HG03039 (cell line): ENCODE measurements at regions not wholly inside any gene's neighbourhood (a gene's known extent, or its start where the extent isn't known, plus 50 kb on each side); places are given as distances from the start of the nearest gene placed in this dataset.

Experiments
- ATAC-seq: cut with Tn5 transposase; IDR thresholded peaks from one replicate; pipeline ENCODE4 v1.9.1; 2021; ENCODE audit warnings: mild to moderate bottlenecking, moderate library complexity; ENCODE audit not compliant: unreplicated experiment

DNA sequence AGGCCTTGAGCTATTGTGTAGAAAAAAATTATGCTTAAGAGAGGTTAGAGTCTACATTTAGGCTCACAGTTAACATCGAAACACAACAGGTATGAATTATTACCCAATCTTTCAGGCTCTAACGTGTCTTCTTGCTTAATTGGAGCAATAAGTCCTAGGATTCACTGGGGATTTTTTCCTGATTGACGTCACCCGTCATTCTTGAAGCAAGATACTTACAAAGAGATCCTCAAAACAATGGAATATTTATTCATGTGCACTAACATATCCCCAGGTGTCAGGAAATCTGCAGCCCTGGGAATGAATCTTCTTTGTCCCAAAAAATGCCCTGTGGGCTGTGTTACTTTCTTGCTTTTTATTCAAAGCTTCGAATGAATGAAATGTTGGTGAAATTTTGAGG, 413.5 kb downstream of the NFIB start:
- ATAC-seq, result no peak

DNA sequence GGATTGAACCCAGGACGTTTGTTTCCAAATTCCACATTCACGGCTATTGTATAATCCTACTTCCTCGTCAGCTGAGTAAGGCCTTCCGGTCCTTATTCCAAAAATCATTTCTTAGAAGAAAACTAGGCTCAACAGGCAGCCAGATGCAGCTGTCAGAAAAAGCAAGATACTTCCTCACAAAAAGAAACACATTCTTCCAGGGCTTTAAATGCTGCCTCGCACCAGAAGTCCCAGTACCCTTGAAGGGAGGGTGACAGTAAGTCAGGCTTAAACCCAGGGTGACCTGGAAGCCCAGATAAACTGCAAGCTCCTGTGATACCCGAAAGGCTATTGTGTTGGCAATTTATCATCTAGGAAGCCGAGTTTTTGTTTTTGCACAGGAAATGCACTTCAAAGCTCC, 414.0 kb downstream of the NFIB start:
- ATAC-seq, result no peak

DNA sequence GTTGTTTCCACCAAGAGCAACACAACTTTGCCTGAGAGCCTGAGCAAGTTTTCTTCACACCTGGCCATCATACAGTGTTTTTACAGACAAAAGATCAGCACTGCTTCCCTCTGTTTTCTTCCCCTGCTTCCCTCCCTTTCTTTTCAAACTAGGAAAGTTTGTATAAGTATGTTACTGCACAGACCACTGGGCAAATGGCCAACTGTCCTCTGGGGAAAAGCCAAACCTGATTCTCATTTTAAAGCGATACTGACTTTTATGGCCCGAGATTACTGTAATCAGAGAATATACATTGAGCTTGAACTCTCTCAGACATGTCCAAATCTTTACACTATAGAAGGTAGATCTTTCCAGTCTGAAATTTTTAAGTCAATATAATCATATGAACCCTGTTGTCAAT, 415.0 kb downstream of the NFIB start:
- ATAC-seq, result no peak

DNA sequence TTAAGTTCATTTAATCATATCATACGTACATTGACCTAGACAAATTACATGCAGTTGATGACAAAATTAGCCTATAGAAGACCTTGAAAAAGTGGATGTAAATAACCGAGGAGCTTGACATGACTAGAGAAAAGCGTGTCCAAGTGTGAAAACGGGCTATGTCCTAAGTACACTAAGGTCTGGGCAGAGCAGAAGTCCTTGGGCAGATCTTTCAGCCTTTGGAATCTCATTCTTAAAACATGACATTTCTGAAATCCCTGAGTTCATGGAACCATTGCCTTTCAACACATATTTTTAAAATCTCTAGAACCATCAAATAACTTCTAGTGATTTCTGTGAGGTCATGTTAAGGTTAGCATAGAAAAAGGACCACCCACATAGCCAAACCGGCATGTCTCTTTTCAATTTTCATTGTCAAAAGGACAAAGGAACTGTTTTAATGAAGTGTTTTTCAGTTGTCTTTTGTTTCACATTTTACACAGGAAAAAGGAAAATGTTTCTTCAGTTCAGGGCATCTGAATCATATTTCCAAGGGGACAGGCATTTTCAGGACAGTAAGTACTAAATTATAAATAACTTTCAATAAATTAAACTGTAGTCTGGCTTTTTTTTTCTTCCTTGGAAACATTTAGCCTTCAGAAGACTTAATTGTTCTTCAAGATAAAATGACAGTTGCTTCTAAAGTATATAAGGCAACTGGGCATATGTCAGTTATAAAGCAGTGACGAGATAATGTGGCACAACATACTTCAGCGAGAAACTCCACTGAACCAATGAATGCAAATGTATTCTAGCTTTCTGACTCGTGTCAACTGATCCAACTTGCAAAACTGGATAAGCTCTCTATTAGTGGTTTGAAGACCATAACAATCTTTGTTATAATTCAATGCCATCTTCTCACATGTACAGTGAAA, 416.8 kb downstream of the NFIB start:
- no peak for ATAC-seq

DNA sequence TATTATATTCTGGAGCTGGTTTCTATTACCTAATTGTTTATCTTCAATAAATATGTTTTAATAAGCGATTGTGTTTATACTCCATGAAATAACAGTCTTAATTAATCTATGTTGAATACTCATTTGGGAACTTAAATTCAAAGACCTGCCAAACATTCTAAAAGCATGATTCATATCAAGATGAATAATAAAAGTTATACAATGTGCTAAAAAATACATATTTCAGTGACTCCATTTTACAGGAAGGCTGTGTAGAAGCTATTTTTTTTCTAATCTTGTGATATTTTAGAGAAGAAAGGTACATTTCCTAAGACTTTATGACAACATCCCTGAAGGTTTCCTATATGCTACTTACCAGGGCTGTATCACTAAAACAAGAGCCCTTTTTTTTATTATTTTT, 417.9 kb downstream of the NFIB start:
- no peak for ATAC-seq

DNA sequence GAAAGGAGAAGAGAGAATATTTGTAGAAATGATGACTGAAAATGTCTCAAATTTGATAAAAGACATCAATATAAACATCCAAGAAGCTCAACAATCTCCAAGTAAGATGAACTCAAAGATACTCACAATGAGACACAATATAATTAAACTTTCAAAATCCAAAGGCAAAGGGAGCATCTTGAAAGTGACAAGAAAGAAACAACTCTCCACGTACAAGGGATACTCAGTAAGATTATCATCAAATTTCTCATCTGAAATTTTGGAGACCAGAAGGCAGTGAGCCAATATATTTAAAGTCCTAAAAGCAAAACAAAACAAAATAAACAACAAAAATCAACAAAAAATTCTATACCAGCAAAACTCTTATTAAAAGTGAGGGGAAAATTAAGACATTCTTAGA, 428.7 kb downstream of the NFIB start:
- ATAC-seq, result no peak

DNA sequence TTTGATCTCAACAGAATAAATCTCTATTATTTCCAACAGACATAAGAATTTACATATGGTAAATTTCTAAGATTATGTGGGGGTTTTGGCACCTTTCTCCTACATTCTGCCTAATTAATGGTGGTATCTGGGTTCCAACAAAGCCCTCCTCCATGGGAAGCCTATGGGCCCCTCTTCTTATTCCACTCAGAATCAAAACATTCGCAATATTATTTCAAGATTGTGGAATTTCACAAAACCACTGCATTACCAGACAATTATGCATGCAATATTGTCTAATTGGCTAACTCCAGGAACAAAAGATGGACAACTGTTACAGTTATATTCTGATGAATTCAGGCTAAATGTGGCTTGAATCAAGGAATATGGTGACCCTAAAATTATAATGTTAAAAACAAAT, 434.0 kb downstream of the NFIB start:
- ATAC-seq, result no peak

DNA sequence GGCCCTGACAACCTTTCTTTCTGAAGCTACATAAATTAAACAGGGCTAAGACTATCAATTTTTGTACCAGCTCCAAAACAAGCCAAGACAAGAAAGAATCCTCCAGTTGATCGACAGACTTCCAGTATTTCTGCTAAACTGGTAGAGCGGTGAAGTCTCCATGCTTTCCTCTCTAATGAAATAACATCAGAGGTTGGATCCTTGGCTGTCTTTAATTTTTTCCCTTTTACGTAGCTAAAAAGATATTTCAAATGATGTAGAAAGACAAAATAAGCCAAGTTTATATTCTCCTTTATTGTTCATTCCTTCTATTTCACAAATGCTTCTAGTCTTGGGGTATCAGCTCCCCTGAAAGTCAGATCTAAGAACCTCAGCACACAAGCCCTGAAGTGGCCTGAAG, 434.9 kb downstream of the NFIB start:
- no peak for ATAC-seq

DNA sequence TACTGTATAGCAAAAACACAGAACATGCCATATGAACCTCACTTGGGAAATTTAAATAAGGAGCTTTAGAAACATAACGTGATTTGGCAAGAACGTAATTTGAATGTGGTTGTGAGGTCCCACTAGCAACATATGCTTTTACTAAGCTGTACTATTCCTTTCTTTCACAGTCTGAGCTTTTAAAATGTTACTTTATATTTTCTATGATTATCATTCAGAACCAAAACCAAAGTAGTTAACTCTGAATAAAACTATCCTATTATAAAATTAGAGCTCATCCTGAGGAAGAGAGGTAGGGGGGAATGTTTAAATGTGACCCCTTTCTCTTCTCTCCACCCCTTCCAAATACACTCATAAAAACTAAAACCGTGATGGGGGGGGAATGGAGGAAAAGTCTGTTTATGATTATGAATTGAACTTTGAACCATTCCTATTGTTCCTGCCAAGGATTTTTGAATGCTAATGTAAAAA, 435.7 kb downstream of the NFIB start:
- ATAC-seq, result no peak

DNA sequence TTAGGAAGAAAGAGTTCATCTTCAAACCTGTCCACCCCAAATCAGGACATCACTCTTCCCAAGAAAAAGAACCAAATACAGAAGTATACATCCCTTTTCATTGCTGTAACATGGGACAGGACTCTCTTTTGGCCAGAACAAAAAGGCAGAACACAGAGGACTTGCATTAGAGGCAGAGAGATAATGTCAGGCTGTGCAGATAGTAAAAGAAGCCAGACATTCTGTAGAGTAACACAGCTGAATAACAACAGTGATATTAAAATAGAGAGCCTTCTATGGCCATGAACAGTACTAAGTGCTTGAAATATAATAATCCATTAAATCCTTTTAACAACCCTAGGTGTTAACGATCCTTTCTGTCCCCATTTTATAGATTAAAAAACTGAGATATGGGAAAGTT, 437.2 kb downstream of the NFIB start:
- no peak for ATAC-seq

DNA sequence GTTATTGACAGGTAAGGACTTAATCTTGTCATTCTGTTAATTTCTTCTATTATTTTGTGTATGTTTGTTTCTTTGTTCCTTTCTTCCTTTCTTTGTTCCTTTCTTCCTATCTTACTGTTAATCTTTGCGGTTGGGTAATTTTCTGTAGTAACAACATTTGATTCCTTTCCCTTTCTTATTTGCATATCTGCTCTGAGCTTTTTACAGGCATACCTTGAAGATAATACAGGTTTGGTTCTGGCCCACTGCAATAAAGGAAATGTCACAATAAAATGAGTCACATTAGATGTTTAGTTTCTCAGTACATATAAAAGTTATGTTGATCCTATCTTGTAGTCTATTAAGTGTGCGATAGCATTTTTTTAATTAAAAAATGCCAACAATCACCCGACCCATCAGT, 440.7 kb downstream of the NFIB start:
- ATAC-seq, result no peak

DNA sequence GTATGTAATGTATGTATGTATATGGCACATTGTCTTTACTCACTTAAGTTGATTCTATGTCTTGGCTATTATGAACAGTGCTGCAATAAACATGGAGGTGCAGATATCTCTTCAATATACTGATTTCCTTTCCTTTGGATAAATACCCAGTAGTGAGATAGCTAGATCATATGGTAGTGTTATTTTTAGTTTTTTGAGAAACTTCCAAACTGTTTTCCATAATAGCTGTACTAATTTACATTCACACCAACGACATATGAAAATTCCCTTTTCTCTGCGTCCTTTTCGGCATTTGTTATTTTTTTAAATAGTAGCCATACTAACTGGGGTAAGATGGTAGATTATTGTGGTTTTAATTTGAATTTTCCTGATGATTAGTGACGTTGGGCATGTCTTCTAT, 445.6 kb downstream of the NFIB start:
- ATAC-seq, result no peak

DNA sequence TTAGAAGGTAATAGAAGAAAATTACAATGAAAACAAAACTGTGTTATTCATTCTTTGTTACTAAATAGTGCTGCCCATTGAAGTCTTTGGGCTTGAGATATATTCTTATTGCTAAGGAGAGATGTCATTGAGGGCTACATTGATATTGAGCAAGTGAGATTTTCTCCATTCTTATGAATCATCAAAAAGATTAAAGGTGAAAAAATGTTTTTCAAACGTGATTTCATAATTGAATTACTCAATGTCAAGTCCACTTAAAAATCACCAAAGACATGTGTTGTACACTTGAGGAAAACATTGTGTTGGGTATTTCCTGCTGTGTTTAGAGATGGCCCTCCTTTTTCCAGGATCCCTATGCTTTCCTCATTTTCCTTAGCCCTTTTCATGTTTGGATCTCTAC, 448.1 kb downstream of the NFIB start:
- ATAC-seq, result no peak

DNA sequence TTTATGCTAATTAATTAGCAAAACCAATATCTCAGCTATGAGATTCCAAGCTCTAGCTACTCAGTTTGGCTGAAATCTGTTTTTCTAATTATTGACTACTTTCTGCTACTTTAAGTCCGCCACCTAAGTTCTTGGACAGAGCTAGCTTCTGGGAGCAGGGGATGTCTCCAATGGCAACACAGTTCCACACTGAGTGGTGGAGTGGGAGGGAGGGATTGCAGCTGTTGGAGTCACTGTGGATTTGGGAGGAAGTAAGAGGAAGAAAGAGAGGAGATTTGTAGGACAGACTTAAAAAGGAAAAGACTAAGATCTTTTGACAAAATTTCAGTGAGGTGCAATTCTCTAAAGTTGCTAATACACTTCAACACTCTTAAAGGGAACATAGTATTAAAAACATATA, 450.8 kb downstream of the NFIB start:
- no peak for ATAC-seq

DNA sequence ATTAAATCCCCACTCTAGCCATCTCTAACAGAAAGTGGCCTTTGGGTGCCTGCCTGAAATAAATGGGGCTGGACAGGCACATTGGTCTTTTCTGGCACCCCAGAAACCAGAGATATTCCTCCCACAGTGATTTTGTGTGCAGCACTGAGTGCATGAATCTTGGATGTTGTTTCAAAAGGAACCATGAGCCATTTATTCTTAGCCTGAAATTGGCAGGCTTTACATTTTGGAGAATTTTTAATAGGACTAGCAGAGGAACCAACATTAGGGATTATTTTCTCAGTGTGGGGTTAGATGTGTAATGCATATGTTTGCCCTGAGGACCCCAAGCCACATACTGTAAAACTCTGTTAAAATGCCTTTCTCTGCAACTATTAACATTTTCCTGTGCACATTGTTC, 451.3 kb downstream of the NFIB start:
- ATAC-seq, result no peak

DNA sequence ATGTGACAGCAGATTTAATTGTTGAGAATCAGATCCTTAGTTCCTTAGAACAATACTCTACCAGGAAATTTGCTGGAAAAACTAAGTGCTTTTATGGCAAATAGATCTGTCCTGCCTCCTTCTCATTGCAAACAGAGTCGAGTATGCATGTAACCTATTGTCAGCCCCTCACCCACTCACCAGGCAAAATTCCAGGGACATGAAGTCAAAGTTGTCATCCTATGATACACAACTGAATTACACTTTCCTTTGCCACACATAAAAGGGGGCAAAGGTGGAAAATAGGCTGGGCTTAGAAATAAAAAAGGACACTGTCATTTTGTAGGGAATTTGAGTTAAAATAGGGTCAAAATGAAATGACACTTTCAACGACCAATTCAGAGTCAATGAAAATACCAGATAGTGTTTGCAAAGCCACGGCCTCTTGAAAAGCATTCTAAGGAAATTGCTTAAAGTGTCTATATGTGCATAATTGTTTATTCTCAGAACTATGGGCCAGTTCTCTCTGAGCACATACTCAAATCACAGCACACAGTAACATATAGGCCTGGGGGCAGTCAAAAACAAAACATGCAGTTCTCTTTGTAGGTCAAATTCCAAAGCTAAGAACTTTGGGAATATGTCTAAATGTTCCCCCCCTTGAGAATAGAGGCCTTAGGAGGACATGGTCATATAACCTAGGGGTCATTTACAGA, 452.8 kb downstream of the NFIB start:
- ATAC-seq, result no peak

DNA sequence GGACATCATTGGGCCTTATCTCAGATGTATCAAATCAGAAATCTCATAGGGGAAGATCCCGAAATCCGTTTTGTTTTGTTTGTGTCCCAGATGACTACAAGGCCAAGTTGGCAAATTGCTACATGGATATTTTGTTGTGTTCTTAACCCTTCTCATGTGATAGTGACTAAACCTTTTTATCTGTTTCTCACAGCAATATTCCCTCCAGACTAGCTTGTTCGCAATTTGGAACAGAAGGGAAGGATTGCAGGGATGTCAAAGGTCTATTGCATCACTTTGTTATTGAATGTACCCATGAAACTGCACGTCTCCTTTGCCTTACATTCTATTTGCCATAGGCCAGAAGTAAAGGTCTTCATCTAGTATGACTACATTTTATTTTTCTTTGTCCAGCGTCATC, 453.9 kb downstream of the NFIB start:
- ATAC-seq, result no peak

DNA sequence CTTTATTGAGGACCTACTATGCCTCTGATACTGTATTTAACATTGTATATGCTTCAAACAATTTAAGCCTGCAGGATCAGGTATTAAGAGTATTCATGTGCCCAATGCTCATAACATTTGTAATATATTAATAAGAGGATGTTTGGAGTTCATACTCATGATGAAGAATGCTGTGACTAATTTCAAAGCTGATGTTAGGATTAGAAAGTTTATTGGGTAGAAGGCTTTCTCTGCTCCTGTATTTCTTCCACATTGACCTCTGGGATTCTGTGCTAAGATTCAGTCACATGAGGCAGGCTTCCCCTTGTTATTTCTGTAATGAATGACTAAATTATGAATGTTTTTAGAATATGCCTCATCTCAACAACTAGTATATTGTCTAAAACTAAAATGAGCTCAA, 456.4 kb downstream of the NFIB start:
- no peak for ATAC-seq

DNA sequence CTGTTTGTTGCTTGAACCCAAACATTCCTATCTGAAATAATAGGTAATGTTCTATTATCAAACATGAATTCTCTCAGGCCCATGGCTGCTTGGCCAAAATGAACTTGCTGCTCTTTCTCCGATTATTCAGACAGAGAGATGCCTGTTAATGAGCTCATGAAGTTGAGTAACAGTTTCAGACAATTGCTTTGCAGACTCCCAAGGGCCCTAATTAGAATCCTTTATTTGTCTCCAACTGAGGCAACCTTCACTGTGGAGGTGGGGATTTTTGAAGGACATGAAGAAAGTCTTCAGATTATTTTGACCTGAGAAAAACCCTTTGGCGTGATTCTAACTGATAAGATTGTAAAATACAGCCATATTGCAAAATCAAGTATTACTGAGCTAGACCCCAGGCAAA, 466.7 kb downstream of the NFIB start:
- ATAC-seq, result no peak

DNA sequence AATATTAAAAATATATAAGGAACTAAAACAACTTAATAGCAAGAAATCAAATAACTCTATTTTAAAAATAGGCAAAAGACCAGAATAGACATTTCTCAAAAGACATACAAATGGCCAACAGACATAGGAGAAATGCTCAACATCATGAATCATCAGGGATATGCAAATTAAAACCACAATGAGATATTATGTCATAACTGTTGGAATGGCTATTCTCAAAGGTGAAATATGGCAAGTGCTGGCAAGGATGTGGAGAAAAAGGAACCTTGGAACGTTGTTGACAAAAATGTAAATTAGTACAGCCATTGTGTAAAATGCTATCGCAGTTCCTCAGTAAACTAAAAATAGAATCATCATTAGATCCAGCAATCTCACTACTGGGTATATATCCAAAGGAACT, 468.5 kb downstream of the NFIB start:
- ATAC-seq, result no peak

DNA sequence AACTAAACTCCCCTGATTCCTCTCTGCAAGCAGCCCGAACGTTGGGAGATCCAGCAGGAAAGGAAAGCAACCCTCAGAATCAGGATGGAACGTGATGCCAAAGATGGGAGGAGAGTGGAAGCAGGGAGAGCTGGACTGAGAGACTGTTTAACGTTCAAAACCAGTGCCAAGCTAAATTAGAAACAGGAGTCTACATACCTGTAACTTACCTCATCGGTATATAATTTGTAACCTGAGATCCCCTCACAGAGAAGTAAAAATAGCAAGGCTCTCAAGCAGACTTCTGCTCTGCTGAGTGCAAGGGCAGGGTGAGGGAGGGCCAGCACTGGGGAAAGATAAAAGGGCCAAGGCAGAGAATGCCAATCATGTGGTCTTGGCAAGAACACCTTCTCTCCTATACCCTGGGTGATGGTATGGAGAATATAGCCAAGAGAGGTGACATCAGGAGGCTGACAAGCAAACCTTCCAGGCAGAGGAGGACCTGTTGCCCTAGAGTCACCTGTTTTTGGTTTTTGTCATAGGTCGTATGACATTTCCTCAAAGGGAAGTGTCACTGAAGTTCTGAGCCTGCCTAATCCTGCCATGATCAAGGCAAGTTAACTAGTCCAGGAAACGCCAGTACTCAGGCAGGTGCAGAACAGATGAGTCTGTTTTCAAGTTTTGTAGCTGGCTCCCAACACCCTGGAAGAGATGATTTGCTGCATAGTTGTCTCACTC, 472.0 kb downstream of the NFIB start:
- no peak for ATAC-seq

DNA sequence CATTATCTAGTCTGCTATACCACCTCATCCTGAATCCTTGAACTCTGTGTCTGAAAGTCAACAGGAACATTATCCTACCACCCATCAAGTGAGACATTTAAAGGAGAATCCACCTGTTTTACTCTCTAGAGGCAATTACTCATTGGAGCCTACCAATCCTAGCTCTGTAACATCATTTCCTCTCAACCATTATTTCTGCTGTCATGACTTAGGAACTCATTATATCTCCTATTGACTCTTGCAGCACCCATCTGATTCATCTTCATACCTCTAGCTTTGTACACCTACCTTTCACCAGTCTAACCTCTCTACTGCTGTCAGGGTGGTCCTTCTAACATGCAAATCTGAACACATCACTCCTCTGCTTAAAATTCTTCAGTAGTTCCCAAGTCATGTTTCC, 481.5 kb downstream of the NFIB start:
- no peak for ATAC-seq
